Central memory CD8-positive, alpha-beta T cell (primary cell): ENCODE measurements at regions not wholly inside any gene's neighbourhood (a gene's known extent, or its start where the extent isn't known, plus 50 kb on each side); places are given as distances from the start of the nearest gene placed in this dataset.
"Not testable (repeated sequence)": the region's sequence is repeated elsewhere in the genome, so short reads cannot be mapped to it uniquely, and the experiment has no call there.

Experiments used
- ATAC-seq: fragments of 150-1000 bp; cut with Tn5 transposase; replicated peaks from 2 replicates; pipeline ENCODE4 v1.10.0; 2022; ENCODE audit warnings: mild to moderate bottlenecking, moderate FRiP score, moderate number of reproducible peaks; ENCODE audit not compliant: poor library complexity, severe bottlenecking; ENCODE audit errors: extremely low read depth
- DNase-seq, 2 donors: peaks; one replicate each; pipeline ENCODE4 v3.0.0; 2021; ENCODE audit warnings: low spot score in 2 of 2
- H3K27ac Mint-ChIP-seq: one replicate; pipeline ENCODE4 v1.8.0; 2022; ENCODE audit warnings: low read depth, mild to moderate bottlenecking, moderate library complexity, mixed read lengths
- H3K27me3 Mint-ChIP-seq: one replicate; pipeline ENCODE4 v1.8.0; 2022; ENCODE audit warnings: mixed read lengths
- H3K36me3 Mint-ChIP-seq: one replicate; pipeline ENCODE4 v1.8.0; 2022; ENCODE audit warnings: mild to moderate bottlenecking, moderate library complexity, mixed read lengths; ENCODE audit not compliant: insufficient read depth
- H3K4me1 Mint-ChIP-seq: one replicate; pipeline ENCODE4 v1.8.0; 2022; ENCODE audit warnings: mixed read lengths
- H3K4me3 Mint-ChIP-seq: one replicate; pipeline ENCODE4 v1.8.0; 2022; ENCODE audit warnings: mild to moderate bottlenecking, moderate library complexity, mixed read lengths
- H3K9me3 Mint-ChIP-seq: one replicate; pipeline ENCODE4 v1.8.0; 2022; ENCODE audit warnings: mixed read lengths

- no peak overlapping the region for H3K27ac Mint-ChIP-seq
Measured at GRCh38 chr6:99165838-99166237, 183.6 kb downstream of the FAXC start.

GRCh38 chr6:99152347-99152643 is 197.2 kb downstream of the FAXC start:
- no peaks in the 10 kb centered on the region for H3K36me3 Mint-ChIP-seq
- H3K4me1 Mint-ChIP-seq = no peaks in the 10 kb centered on the region
- no peak overlapping the region for H3K27ac Mint-ChIP-seq
- H3K27me3 Mint-ChIP-seq = peaks cover 30% of the 10 kb centered on the region
- H3K9me3 Mint-ChIP-seq = no peaks in the 10 kb centered on the region
- DNase-seq (no peak), ATAC-seq (no peak)
- no peak overlapping the region for H3K4me3 Mint-ChIP-seq

More at GRCh38 chr6:99165838-99166237, 183.6 kb downstream of the FAXC start:
- Mint-ChIP-seq H3K36me3 (no peaks in the 10 kb centered on the region), H3K4me1 (no peaks in the 10 kb centered on the region), H3K9me3 (no peaks in the 10 kb centered on the region), H3K4me3 (no peak overlapping the region), H3K27me3 (peaks cover 44% of the 10 kb centered on the region)
- DNase-seq (no peak), ATAC-seq (no peak)

GRCh38 chr6:99151634-99152346 is 197.7 kb downstream of the FAXC start:
- no peak for ATAC-seq
- Mint-ChIP-seq H3K9me3 (no peaks in the 10 kb centered on the region), H3K4me3 (no peak overlapping the region), H3K27me3 (peaks cover 30% of the 10 kb centered on the region), H3K4me1 (no peaks in the 10 kb centered on the region), H3K27ac (no peak overlapping the region), H3K36me3 (no peaks in the 10 kb centered on the region)
- DNase-seq = no peak

- Mint-ChIP-seq H3K4me1 (no peaks in the 10 kb centered on the region), H3K4me3 (no peak overlapping the region), H3K9me3 (no peaks in the 10 kb centered on the region), H3K27ac (no peak overlapping the region), H3K27me3 (peaks cover 25% of the 10 kb centered on the region), H3K36me3 (no peaks in the 10 kb centered on the region)
- no peak for DNase-seq
- no peak for ATAC-seq
Measured at GRCh38 chr6:99148761-99149160, 200.7 kb downstream of the FAXC start.

- Mint-ChIP-seq H3K9me3 (no peaks in the 10 kb centered on the region), H3K4me1 (no peaks in the 10 kb centered on the region), H3K4me3 (no peak overlapping the region), H3K27ac (no peak overlapping the region), H3K36me3 (no peaks in the 10 kb centered on the region), H3K27me3 (peaks cover 19% of the 10 kb centered on the region)
- no peak for DNase-seq
- no peak for ATAC-seq
Measured at GRCh38 chr6:99148111-99148510, 200.4 kb upstream of the FBXL4 start.

GRCh38 chr6:99147206-99147605 is 199.5 kb upstream of the FBXL4 start:
- no peaks in the 10 kb centered on the region for H3K9me3 Mint-ChIP-seq
- peaks cover 10% of the 10 kb centered on the region for H3K27me3 Mint-ChIP-seq
- no peak for DNase-seq
- ATAC-seq = no peak
- H3K27ac Mint-ChIP-seq = no peak overlapping the region
- no peaks in the 10 kb centered on the region for H3K4me1 Mint-ChIP-seq
- no peaks in the 10 kb centered on the region for H3K36me3 Mint-ChIP-seq
- H3K4me3 Mint-ChIP-seq = no peak overlapping the region

- Mint-ChIP-seq H3K9me3 (no peaks in the 10 kb centered on the region), H3K27me3 (peaks cover 5% of the 10 kb centered on the region)
- no peak for ATAC-seq
Measured at GRCh38 chr6:99146711-99147110, 199.0 kb upstream of the FBXL4 start.

GRCh38 chr6:99145738-99146137 is 198.0 kb upstream of the FBXL4 start:
- no peaks in the 10 kb centered on the region for H3K27me3 Mint-ChIP-seq

More at GRCh38 chr6:99146711-99147110, 199.0 kb upstream of the FBXL4 start:
- H3K4me1 Mint-ChIP-seq = no peaks in the 10 kb centered on the region
- H3K4me3 Mint-ChIP-seq = no peak overlapping the region
- no peaks in the 10 kb centered on the region for H3K36me3 Mint-ChIP-seq
- no peak overlapping the region for H3K27ac Mint-ChIP-seq
- no peak for DNase-seq

GRCh38 chr6:99143108-99143861 is 195.5 kb upstream of the FBXL4 start:
- H3K27me3 Mint-ChIP-seq = no peaks in the 10 kb centered on the region
- no peaks in the 10 kb centered on the region for H3K4me1 Mint-ChIP-seq
- no peaks in the 10 kb centered on the region for H3K9me3 Mint-ChIP-seq
- H3K36me3 Mint-ChIP-seq = no peaks in the 10 kb centered on the region
- no peak for DNase-seq
- no peak overlapping the region for H3K27ac Mint-ChIP-seq
- H3K4me3 Mint-ChIP-seq = no peak overlapping the region
- no peak for ATAC-seq

More at GRCh38 chr6:99145738-99146137, 198.0 kb upstream of the FBXL4 start:
- H3K27ac Mint-ChIP-seq = no peak overlapping the region
- ATAC-seq = no peak
- H3K9me3 Mint-ChIP-seq = no peaks in the 10 kb centered on the region
- no peak for DNase-seq
- H3K36me3 Mint-ChIP-seq = no peaks in the 10 kb centered on the region
- no peaks in the 10 kb centered on the region for H3K4me1 Mint-ChIP-seq
- H3K4me3 Mint-ChIP-seq = no peak overlapping the region

- not testable (repeated sequence) for DNase-seq, ATAC-seq, H3K27me3 Mint-ChIP-seq, H3K4me1 Mint-ChIP-seq, H3K9me3 Mint-ChIP-seq, H3K4me3 Mint-ChIP-seq, H3K36me3 Mint-ChIP-seq, H3K27ac Mint-ChIP-seq
Measured at GRCh38 chr6:99141906-99142305, 194.2 kb upstream of the FBXL4 start.

GRCh38 chr6:99138445-99138844 is 190.7 kb upstream of the FBXL4 start:
- no peaks in the 10 kb centered on the region for H3K27me3 Mint-ChIP-seq
- no peak for ATAC-seq

GRCh38 chr6:99137314-99137713 is 189.6 kb upstream of the FBXL4 start:
- no peak for ATAC-seq
- Mint-ChIP-seq H3K27ac (no peak overlapping the region), H3K4me1 (no peaks in the 10 kb centered on the region), H3K4me3 (no peak overlapping the region), H3K9me3 (no peaks in the 10 kb centered on the region), H3K36me3 (no peaks in the 10 kb centered on the region), H3K27me3 (no peaks in the 10 kb centered on the region)
- no peak for DNase-seq

More at GRCh38 chr6:99138445-99138844, 190.7 kb upstream of the FBXL4 start:
- Mint-ChIP-seq H3K4me1 (no peaks in the 10 kb centered on the region), H3K27ac (no peak overlapping the region), H3K9me3 (no peaks in the 10 kb centered on the region), H3K4me3 (no peak overlapping the region), H3K36me3 (no peaks in the 10 kb centered on the region)
- DNase-seq = no peak

- Mint-ChIP-seq H3K36me3 (no peaks in the 10 kb centered on the region), H3K27ac (no peak overlapping the region), H3K4me1 (no peaks in the 10 kb centered on the region), H3K9me3 (no peaks in the 10 kb centered on the region), H3K27me3 (no peaks in the 10 kb centered on the region), H3K4me3 (no peak overlapping the region)
- ATAC-seq (no peak), DNase-seq (no peak)
Measured at GRCh38 chr6:99136488-99136887, 188.7 kb upstream of the FBXL4 start.
